Pancreas (tissue), 10 donors: ENCODE measurements at regions not wholly inside any gene's neighbourhood (a gene's known extent, or its start where the extent isn't known, plus 50 kb on each side); places are given as distances from the start of the nearest gene placed in this dataset.

Source experiments
- ATAC-seq, 4 donors: fragments of 200-7000 bp; cut with Tn5 transposase; one replicate each; pipeline versions ENCODE4 v1.8.0 to v1.9.1; 2020; ENCODE audit warnings: mild to moderate bottlenecking in 4 of 4, moderate library complexity in 4 of 4
- DNase-seq, 6 donors: peaks; one replicate each; pipeline ENCODE4 v3.0.0-alpha.2; 2020
- FAIRE-seq: peaks from 2 replicates; lab custom pipeline; 2012; peaks lifted over from hg19 to GRCh38; lab: Jason Lieb, UNC
- H3K27ac ChIP-seq, 4 donors: fragments of 200-600 bp; sonication (generic); 1 replicate in 3 of 4; 2 replicates in 1 of 4; pipeline versions ENCODE4 v1.5.0 to v1.8.0; 2020
- H3K27me3 ChIP-seq, 4 donors: fragments of 200-600 bp; one replicate each; pipeline ENCODE4 v1.8.0; 2021
- H3K36me3 ChIP-seq, 3 donors: fragments of 200-600 bp; sonication (generic) in 1 of 3; one replicate each; pipeline versions ENCODE4 v1.5.0 to v1.8.0; 2020 to 2021
- H3K4me1 ChIP-seq, 3 donors: fragments of 200-600 bp; one replicate each; pipeline ENCODE4 v1.8.0; 2021
- H3K4me3 ChIP-seq, 4 donors: fragments of 200-600 bp; sonication (generic) in 2 of 4; one replicate each; pipeline versions ENCODE4 v1.5.0 to v1.8.0; 2020 to 2021
- H3K9me3 ChIP-seq, 4 donors: fragments of 200-600 bp; one replicate each; pipeline ENCODE4 v1.8.0; 2021
- WGBS, 2 donors: extraction: QIAGEN DNeasy Blood & Tissue Kit; methylation state at CpG; one replicate each; pipeline ENCODE4 v1.1.7; 2013; 5-methylcytosine and 5-hydroxymethylcytosine counted together
- intact Hi-C, 3 donors: fragments of 100-400 bp; cut with DNase I; formaldehyde crosslinking; loops; one replicate each; pipeline versions ENCODE4 v1.11.1 to v1.14.2; 2022
- TF ChIP-seq, protein P1 (sequence below), 4 donors: fragments of 200-600 bp; sonication (generic) in 3 of 4; IDR thresholded peaks; one replicate each; pipeline versions ENCODE4 v1.5.0 to v1.8.0; 2021; ENCODE audit warnings: antibody characterized with exemption in 4 of 4
- donor health status: healthy with polysubstance abuse.
- donor health status: DM: no; HTN: no; CAD: no; lungs with moderate emphysema.
- donor health status: DM: no; HTN: no; CAD: no.
- donor health status: control.
- donor health status: control.
- donor health status: Bipolar disorder and iron deficiency.
- donor health status: DM: yes; HTN: yes; CAD: no.
- donor health status: DM: no; HTN: no; CAD: no.
- donor health status: DM: no; HTN: no; CAD: no.
- donor health status: DM: yes; HTN: yes; CAD: no.

DNA sequence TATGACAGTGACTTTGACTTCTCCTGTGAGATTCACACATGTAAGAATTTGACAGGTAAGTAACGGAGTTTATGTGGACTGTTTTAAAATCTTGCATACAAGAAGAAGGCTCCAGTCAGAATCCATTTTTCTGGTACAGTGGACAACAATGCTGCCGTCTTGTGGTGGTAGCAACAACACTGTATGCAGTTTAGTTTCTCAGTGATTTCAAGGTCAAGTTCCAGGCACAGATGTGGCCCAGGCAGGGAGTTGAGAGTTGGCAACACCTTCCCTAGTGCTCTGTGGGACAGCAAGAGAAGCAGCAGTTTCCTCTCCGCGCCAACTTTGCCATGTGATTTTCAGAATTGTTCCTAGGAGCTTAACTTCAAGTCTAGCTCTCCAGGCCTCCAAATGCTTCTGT lies 56.0 kb upstream of the STPG2 start:
- TF ChIP-seq, protein P1, sequence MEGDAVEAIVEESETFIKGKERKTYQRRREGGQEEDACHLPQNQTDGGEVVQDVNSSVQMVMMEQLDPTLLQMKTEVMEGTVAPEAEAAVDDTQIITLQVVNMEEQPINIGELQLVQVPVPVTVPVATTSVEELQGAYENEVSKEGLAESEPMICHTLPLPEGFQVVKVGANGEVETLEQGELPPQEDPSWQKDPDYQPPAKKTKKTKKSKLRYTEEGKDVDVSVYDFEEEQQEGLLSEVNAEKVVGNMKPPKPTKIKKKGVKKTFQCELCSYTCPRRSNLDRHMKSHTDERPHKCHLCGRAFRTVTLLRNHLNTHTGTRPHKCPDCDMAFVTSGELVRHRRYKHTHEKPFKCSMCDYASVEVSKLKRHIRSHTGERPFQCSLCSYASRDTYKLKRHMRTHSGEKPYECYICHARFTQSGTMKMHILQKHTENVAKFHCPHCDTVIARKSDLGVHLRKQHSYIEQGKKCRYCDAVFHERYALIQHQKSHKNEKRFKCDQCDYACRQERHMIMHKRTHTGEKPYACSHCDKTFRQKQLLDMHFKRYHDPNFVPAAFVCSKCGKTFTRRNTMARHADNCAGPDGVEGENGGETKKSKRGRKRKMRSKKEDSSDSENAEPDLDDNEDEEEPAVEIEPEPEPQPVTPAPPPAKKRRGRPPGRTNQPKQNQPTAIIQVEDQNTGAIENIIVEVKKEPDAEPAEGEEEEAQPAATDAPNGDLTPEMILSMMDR (IDR thresholded peaks at IDR 0.05) = no peak
- H3K4me1 ChIP-seq = no peaks in the 10 kb centered on the region
- FAIRE-seq (no peak), DNase-seq (peak in 2 of 6 donors; percentile 33 to 35), ATAC-seq (peak in 3 of 4 donors; percentile 46 to 88 (median 65))
- no peak overlapping the region for H3K4me3 ChIP-seq
- H3K36me3 ChIP-seq = no peaks in the 10 kb centered on the region
- no peaks in the 10 kb centered on the region for H3K9me3 ChIP-seq
- intact Hi-C loops = no loop called here
- H3K27ac ChIP-seq = no peak overlapping the region
- no peaks in the 10 kb centered on the region for H3K27me3 ChIP-seq
- WGBS, 2 donors = 69% methylated on average over 4 of the region's 4 CpGs

DNA sequence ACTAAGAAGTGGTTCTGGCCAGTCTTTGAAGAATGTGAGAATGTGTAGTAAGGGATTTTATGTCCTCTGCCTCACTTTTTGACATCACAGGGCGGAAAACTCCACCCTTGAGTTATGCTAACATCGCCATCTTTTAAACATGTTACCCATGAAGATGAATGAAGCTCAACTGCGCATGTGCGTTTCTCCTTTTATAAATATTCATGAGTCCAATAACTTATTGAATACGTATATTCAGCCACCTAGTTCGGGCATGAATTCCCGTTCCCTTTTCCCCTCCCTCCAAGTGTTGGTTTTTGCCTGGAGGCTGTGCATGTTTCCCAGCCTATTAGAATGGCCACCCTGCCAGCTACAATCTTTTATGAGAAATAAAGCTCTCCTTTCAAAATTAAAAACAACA lies 51.7 kb upstream of the STPG2 start:
- H3K4me3 ChIP-seq = no peak overlapping the region
- H3K27ac ChIP-seq = no peak overlapping the region
- H3K4me1 ChIP-seq = no peaks in the 10 kb centered on the region
- no peak for ATAC-seq
- intact Hi-C loops = no loop called here
- TF ChIP-seq, protein P1 (IDR thresholded peaks at IDR 0.05) = no peak
- no peaks in the 10 kb centered on the region for H3K9me3 ChIP-seq
- FAIRE-seq = no peak
- 90 to 96% methylated on average over 7 of the region's 7 CpGs for WGBS, 2 donors
- no peaks in the 10 kb centered on the region for H3K27me3 ChIP-seq
- H3K36me3 ChIP-seq = no peaks in the 10 kb centered on the region
- DNase-seq = no peak

DNA sequence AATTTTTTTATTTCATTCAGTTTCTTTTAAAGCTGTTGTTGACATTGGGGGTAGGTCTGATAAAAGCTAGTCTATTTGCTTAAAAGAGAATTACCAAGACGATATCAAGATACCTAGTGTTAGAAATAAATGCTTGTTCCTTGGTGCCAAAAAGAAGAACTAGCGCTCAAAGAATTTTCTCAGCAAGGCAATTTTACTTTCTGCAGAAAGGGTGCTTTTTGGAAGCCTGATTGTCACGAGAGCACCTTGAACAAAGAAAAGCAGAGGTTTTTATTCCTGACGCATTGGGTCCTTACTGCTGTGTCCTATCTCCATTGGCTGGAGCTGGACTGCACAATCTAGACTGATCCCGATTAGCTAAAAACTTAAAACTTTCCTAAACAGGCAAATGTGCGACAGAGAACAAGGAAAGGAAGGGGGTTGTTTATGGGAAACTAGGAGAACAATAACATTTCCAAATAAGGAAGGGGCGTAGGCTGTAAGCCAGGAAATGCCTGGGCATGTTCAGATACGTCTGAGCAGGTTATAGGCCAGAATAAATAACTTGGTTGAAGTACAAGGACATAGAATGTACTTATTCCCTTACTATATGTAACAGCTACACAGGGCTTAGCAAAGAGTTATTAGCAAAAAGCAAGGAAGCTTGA lies 50.3 kb upstream of the STPG2 start:
- intact Hi-C loops = no loop called here
- WGBS, 2 donors = 79 to 82% methylated on average over 8 of the region's 8 CpGs
- H3K27me3 ChIP-seq = no peaks in the 10 kb centered on the region
- H3K9me3 ChIP-seq = no peaks in the 10 kb centered on the region
- no peak for FAIRE-seq
- TF ChIP-seq, protein P1 (IDR thresholded peaks at IDR 0.05) = no peak
- DNase-seq = no peak
- H3K27ac ChIP-seq = no peak overlapping the region
- H3K4me1 ChIP-seq = no peaks in the 10 kb centered on the region
- no peak overlapping the region for H3K4me3 ChIP-seq
- ATAC-seq = no peak
- no peaks in the 10 kb centered on the region for H3K36me3 ChIP-seq
